Heart left ventricle (tissue), 16 donors: ENCODE measurements at regions not wholly inside any gene's neighbourhood (a gene's known extent, or its start where the extent isn't known, plus 50 kb on each side); places are given as distances from the start of the nearest gene placed in this dataset.

Experiments used
- ATAC-seq, 4 donors: fragments of 200-7000 bp; cut with Tn5 transposase; one replicate each; pipeline ENCODE4 v1.9.1; 2020 to 2022; ENCODE audit warnings: moderate library complexity in 4 of 4, mild to moderate bottlenecking in 3 of 4, moderate number of reproducible peaks in 1 of 4
- DNase-seq, 5 donors: peaks; one replicate each; pipeline ENCODE4 v3.0.0-alpha.2; 2020
- H3K27ac ChIP-seq, 12 donors: fragments of 200-600 bp; sonication (generic) in 4 of 12; one replicate each; pipeline versions ENCODE4 v1.5.0 to v1.8.0; 2016 to 2022; ENCODE audit warnings: mild to moderate bottlenecking in 2 of 12
- H3K27me3 ChIP-seq, 9 donors: fragments of 200-600 bp; sonication (generic) in 2 of 9; one replicate each; pipeline versions ENCODE4 v1.5.1 to v1.8.0; 2016 to 2022; ENCODE audit warnings: mild to moderate bottlenecking in 3 of 9
- H3K36me3 ChIP-seq, 9 donors: fragments of 200-600 bp; sonication (generic) in 2 of 9; one replicate each; pipeline versions ENCODE4 v1.5.0 to v1.8.0; 2018 to 2022; ENCODE audit warnings: mild to moderate bottlenecking in 2 of 9
- H3K4me1 ChIP-seq, 12 donors: fragments of 200-600 bp; sonication (generic) in 4 of 12; one replicate each; pipeline versions ENCODE4 v1.5.0 to v1.8.0; 2016 to 2022; ENCODE audit warnings: mild to moderate bottlenecking in 3 of 12
- H3K4me3 ChIP-seq, 12 donors: fragments of 200-600 bp; sonication (generic) in 4 of 12; one replicate each; pipeline versions ENCODE4 v1.5.0 to v1.8.0; 2017 to 2022; ENCODE audit warnings: mild to moderate bottlenecking in 9 of 12, moderate library complexity in 4 of 12
- H3K9me3 ChIP-seq, 12 donors: fragments of 200-600 bp; sonication (generic) in 4 of 12; one replicate each; pipeline versions ENCODE4 v1.5.0 to v1.8.0; 2016 to 2022; ENCODE audit warnings: mild to moderate bottlenecking in 1 of 12
- POLR2A ChIP-seq, 2 donors: fragments of 450-650 bp; IDR thresholded peaks; one replicate each; pipeline ENCODE4 v1.6.1; 2017; ENCODE audit warnings: antibody characterized with exemption in 2 of 2, mild to moderate bottlenecking in 2 of 2, moderate library complexity in 2 of 2
- WGBS, 4 donors: extraction: QIAGEN DNeasy Blood & Tissue Kit in 2 of 4; methylation state at CpG; one replicate each; pipeline versions ENCODE4 v1.1.5 to v1.1.7; 2013 to 2018; 5-methylcytosine and 5-hydroxymethylcytosine counted together
- intact Hi-C, 10 donors: fragments of 100-400 bp; cut with DNase I; formaldehyde crosslinking; loops; one replicate each; pipeline versions ENCODE4 v1.11.1 to v1.14.2; 2022
- TF ChIP-seq, protein P1 (sequence below), 12 donors: fragments of 200-600 bp; sonication (generic) in 4 of 12; IDR thresholded peaks; one replicate each; pipeline versions ENCODE4 v1.5.0 to v1.8.0; 2018 to 2022; ENCODE audit warnings: antibody characterized with exemption in 12 of 12, mild to moderate bottlenecking in 5 of 12
- donor health status: ischemic (EF 13 %, LVEDD 7.1; RV severe dilation, severe dysfunction).
- donor health status: healthy with polysubstance abuse.
- donor health status: DM: no; HTN: yes; CAD: no.
- donor health status: DM: no; HTN: no; CAD: no.
- donor health status: ischemic (EF 25% LVEDD 6.9; RV normal size, moderate dysfunction).
- donor health status: ischemic (EF 25% LVEDD 5.7; RV mildly dilated, moderate dysfunction).
- donor health status: healthy.
- donor health status: DM: yes; HTN: yes; CAD: no.
- donor health status: ischemic (EF 35%, LVEDD 5.7; RV mildly dilated, moderate dysfunction).
- donor health status: nonischemic (EF 11% LVEDD 7.7; RV severe dilation, severe dysfunction).
- donor health status: DM: yes; HTN: yes; CAD: no.
- donor health status: PGD.
- donor health status: ischemic (EF 29% LVEDD 5.4; RV normal size, mild dysfunction).
- donor health status: nonischemic (EF 23%, LVEDD 6.1; RV moderate dilation, normal function).

DNA sequence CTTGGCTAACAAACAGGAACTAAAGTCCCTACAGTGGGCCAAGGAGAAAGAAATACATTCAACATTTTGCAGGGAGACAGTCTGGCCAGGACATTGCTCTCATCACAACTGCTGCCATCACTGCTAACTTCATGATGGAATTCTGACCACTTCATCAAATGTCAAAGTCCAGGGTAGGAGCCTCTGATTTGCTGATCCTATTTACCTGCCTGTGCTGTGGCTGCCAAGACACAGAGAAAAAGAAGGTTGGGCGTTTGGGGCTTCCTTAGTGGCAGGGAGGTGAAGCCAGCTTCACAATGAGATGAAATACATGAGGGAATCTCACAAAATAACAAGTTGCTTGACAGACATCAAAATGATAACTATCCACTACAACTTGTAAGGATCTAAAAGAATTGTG is 343.9 kb upstream of the CADM1 start:
- peak overlapping the region in 3 of 12 donors; percentile 30 to 55 (median 33) for H3K27ac ChIP-seq
- intact Hi-C loops, result no loop called here
- ATAC-seq, result no peak

GRCh38 chr11:115845872-115846271 is 341.7 kb upstream of the CADM1 start:
- 91 to 100% (median 94%) methylated on average over 1 of the region's 1 CpG for WGBS, 4 donors
- H3K27me3 ChIP-seq, result no peaks in the 10 kb centered on the region
- H3K4me3 ChIP-seq, result no peak overlapping the region
- no peak overlapping the region for H3K27ac ChIP-seq
- intact Hi-C loops, result no loop called here
- ATAC-seq (peak in 3 of 4 donors; percentile 31 to 71 (median 45)), DNase-seq (peak in 1 of 5 donors; percentile 12)
- H3K36me3 ChIP-seq, result no peaks in the 10 kb centered on the region
- H3K4me1 ChIP-seq, result peaks cover 0 to 28% (median 4%) of the 10 kb centered on the region in 12 donors
- TF ChIP-seq POLR2A (IDR thresholded peaks at IDR 0.05), result no peak
- TF ChIP-seq, protein P1, sequence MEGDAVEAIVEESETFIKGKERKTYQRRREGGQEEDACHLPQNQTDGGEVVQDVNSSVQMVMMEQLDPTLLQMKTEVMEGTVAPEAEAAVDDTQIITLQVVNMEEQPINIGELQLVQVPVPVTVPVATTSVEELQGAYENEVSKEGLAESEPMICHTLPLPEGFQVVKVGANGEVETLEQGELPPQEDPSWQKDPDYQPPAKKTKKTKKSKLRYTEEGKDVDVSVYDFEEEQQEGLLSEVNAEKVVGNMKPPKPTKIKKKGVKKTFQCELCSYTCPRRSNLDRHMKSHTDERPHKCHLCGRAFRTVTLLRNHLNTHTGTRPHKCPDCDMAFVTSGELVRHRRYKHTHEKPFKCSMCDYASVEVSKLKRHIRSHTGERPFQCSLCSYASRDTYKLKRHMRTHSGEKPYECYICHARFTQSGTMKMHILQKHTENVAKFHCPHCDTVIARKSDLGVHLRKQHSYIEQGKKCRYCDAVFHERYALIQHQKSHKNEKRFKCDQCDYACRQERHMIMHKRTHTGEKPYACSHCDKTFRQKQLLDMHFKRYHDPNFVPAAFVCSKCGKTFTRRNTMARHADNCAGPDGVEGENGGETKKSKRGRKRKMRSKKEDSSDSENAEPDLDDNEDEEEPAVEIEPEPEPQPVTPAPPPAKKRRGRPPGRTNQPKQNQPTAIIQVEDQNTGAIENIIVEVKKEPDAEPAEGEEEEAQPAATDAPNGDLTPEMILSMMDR (IDR thresholded peaks at IDR 0.05), result no peak
- peaks cover 0 to 16% (median 0%) of the 10 kb centered on the region in 12 donors for H3K9me3 ChIP-seq

More for the DNA sequence above, 343.9 kb upstream of the CADM1 start:
- peaks cover 0 to 16% (median 0%) of the 10 kb centered on the region in 12 donors for H3K9me3 ChIP-seq
- H3K27me3 ChIP-seq, result no peaks in the 10 kb centered on the region
- H3K36me3 ChIP-seq, result no peaks in the 10 kb centered on the region
- WGBS, 4 donors, result 11 to 17% (median 14%) methylated on average over 1 of the region's 1 CpG
- no peak overlapping the region for H3K4me3 ChIP-seq
- no peak for DNase-seq
- TF ChIP-seq, protein P1 (IDR thresholded peaks at IDR 0.05), result no peak
- no peak for TF ChIP-seq POLR2A (IDR thresholded peaks at IDR 0.05)
- H3K4me1 ChIP-seq, result peaks cover 0 to 28% (median 4%) of the 10 kb centered on the region in 12 donors

DNA sequence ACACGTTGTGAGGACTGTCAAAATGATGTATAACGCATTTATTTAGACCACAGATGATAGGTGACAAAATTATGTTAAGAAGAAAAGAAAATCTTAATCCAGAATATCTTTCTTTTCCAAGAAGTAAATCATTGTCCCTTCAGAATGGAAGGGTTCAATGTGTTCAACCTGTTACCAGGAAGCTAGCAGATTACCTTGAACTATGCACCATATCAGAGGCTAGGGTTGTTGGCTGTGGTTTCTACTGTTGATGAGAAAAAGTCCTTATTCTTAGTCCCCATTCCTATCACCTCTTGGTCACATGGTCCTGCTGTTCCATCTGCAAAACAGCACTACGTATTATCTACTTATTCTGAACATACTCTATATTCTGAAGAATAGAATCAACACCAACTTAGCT is 339.5 kb upstream of the CADM1 start:
- intact Hi-C loops, result no loop called here
- 65 to 80% (median 75%) methylated on average over 3 of the region's 3 CpGs for WGBS, 4 donors
- Histone ChIP-seq H3K27me3 (no peaks in the 10 kb centered on the region), H3K36me3 (no peaks in the 10 kb centered on the region), H3K27ac (no peak overlapping the region), H3K4me3 (no peak overlapping the region), H3K9me3 (no peaks in the 10 kb centered on the region), H3K4me1 (peaks cover 0 to 24% (median 4%) of the 10 kb centered on the region in 12 donors)
- TF ChIP-seq POLR2A (IDR thresholded peaks at IDR 0.05), result no peak
- TF ChIP-seq, protein P1 (IDR thresholded peaks at IDR 0.05), result no peak
- DNase-seq (no peak), ATAC-seq (no peak)

GRCh38 chr11:115843111-115843510 is 338.9 kb upstream of the CADM1 start:
- peaks cover 0 to 19% (median 3%) of the 10 kb centered on the region in 12 donors for H3K4me1 ChIP-seq
- 64 to 72% (median 67%) methylated on average over 1 of the region's 1 CpG for WGBS, 4 donors
- TF ChIP-seq, protein P1 (IDR thresholded peaks at IDR 0.05), result no peak
- no peak for TF ChIP-seq POLR2A (IDR thresholded peaks at IDR 0.05)
- H3K36me3 ChIP-seq, result no peaks in the 10 kb centered on the region
- intact Hi-C loops, result no loop called here
- DNase-seq (no peak), ATAC-seq (no peak)
- no peaks in the 10 kb centered on the region for H3K27me3 ChIP-seq
- H3K27ac ChIP-seq, result no peak overlapping the region
- no peak overlapping the region for H3K4me3 ChIP-seq
- no peaks in the 10 kb centered on the region for H3K9me3 ChIP-seq
